Gastrocnemius medialis (tissue), 4 donors: ENCODE measurements at regions not wholly inside any gene's neighbourhood (a gene's known extent, or its start where the extent isn't known, plus 50 kb on each side); places are given as distances from the start of the nearest gene placed in this dataset.

Source experiments
- POLR2A ChIP-seq, 2 donors: fragments of 450-650 bp; IDR thresholded peaks; one replicate each; pipeline ENCODE4 v1.6.1; 2017; ENCODE audit warnings: antibody characterized with exemption in 2 of 2, mild to moderate bottlenecking in 2 of 2, moderate library complexity in 2 of 2
- TF ChIP-seq, protein P1 (sequence below), 5 experiments: fragments of 450-650 bp in 3 of 5; fragments of 200-600 bp in 2 of 5; sonication (generic) in 2 of 5; IDR thresholded peaks in 4 of 5; conservative IDR thresholded peaks in 1 of 5; 1 replicate in 4 of 5; 2 replicates in 1 of 5; pipeline ENCODE4 v1.5.1; 2016 to 2019; ENCODE audit warnings: antibody characterized with exemption in 5 of 5, mild to moderate bottlenecking in 3 of 5, moderate library complexity in 3 of 5

DNA sequence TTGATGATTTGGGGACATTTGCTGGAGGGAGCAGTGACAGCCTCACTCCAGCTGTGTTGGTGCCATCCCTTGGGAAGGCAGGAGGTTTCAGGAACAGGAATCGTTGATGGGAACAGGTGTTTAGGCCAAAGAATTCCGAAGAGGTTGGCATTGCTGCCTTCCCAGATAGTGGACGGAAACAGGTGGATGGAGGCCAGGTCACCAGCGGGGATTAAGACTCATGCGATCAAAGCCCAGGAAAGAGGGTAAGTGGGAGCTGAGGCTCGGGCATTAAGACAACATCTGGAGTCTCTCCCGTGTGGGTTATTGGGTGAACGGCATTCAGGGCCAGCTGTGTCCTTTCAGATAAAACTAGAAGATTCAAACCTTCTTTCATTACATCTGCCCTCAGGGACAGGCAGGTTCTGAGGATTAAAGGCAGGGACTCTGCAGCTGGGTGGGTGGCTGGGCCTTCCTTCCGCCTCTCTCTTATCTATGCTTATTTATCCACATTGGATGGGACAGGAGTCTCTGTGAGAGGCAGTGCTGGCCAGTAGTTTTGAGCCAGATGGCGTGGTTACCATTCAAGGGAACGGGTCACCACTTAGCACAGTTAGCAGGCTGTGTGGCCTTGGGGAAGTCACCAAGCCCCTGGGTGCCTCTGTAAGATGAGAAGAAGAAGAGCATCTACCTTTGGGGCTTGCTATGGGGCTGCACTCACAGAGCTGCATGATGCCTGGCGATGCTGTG lies 67.6 kb downstream of the INSIG1 start:
- TF ChIP-seq, protein P1, sequence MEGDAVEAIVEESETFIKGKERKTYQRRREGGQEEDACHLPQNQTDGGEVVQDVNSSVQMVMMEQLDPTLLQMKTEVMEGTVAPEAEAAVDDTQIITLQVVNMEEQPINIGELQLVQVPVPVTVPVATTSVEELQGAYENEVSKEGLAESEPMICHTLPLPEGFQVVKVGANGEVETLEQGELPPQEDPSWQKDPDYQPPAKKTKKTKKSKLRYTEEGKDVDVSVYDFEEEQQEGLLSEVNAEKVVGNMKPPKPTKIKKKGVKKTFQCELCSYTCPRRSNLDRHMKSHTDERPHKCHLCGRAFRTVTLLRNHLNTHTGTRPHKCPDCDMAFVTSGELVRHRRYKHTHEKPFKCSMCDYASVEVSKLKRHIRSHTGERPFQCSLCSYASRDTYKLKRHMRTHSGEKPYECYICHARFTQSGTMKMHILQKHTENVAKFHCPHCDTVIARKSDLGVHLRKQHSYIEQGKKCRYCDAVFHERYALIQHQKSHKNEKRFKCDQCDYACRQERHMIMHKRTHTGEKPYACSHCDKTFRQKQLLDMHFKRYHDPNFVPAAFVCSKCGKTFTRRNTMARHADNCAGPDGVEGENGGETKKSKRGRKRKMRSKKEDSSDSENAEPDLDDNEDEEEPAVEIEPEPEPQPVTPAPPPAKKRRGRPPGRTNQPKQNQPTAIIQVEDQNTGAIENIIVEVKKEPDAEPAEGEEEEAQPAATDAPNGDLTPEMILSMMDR (IDR thresholded peaks at IDR 0.05 in 4 of 5, conservative IDR thresholded peaks at IDR 0.05 in 1 of 5): no peak
- no peak for TF ChIP-seq POLR2A (IDR thresholded peaks at IDR 0.05)
